ENCODE measurements at regions not wholly inside any gene's neighbourhood (a gene's known extent, or its start where the extent isn't known, plus 50 kb on each side); places are given as distances from the start of the nearest gene placed in this dataset.

DNA sequence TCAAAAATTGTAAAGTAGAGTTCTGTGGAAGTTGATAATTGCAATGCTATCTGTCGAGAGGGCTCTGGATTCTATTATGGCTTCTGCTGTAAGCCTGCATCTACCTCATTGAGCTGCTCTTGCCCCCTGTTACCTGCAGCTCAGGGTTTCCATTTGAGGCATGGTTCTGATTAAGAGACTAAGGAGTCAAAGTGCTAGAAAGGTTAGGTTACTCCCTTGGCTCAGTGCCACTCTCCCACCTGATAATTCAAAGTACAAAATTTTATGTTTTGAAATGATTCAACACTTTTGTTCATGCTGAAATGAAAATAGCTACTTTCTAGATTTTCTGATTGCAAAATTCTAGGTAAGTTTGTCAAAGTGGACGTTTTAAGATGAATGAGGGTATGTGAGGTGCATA, 220.5 kb upstream of the SATB1 start:
- TF ChIP-seq CTCF (IDR thresholded peaks at IDR 0.05; ENCODE audit: low read depth, low read length, missing input control) (no peak), EGR1 (IDR thresholded peaks at IDR 0.05; ENCODE audit: low read depth in 2 of 2) (no peak), JUND (IDR thresholded peaks at IDR 0.05) (no peak), FOXA1 (IDR thresholded peaks at IDR 0.05) (no peak), TAF1 (conservative IDR thresholded peaks at IDR 0.05) (no peak), YY1 (IDR thresholded peaks at IDR 0.05) (no peak), SP1 (IDR thresholded peaks at IDR 0.05) (no peak), RAD21 (IDR thresholded peaks at IDR 0.05) (no peak)
- TF ChIP-seq, protein P1, sequence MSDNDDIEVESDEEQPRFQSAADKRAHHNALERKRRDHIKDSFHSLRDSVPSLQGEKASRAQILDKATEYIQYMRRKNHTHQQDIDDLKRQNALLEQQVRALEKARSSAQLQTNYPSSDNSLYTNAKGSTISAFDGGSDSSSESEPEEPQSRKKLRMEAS (IDR thresholded peaks at IDR 0.05), result no peak
- TF ChIP-seq, protein P2, sequence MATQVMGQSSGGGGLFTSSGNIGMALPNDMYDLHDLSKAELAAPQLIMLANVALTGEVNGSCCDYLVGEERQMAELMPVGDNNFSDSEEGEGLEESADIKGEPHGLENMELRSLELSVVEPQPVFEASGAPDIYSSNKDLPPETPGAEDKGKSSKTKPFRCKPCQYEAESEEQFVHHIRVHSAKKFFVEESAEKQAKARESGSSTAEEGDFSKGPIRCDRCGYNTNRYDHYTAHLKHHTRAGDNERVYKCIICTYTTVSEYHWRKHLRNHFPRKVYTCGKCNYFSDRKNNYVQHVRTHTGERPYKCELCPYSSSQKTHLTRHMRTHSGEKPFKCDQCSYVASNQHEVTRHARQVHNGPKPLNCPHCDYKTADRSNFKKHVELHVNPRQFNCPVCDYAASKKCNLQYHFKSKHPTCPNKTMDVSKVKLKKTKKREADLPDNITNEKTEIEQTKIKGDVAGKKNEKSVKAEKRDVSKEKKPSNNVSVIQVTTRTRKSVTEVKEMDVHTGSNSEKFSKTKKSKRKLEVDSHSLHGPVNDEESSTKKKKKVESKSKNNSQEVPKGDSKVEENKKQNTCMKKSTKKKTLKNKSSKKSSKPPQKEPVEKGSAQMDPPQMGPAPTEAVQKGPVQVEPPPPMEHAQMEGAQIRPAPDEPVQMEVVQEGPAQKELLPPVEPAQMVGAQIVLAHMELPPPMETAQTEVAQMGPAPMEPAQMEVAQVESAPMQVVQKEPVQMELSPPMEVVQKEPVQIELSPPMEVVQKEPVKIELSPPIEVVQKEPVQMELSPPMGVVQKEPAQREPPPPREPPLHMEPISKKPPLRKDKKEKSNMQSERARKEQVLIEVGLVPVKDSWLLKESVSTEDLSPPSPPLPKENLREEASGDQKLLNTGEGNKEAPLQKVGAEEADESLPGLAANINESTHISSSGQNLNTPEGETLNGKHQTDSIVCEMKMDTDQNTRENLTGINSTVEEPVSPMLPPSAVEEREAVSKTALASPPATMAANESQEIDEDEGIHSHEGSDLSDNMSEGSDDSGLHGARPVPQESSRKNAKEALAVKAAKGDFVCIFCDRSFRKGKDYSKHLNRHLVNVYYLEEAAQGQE (IDR thresholded peaks at IDR 0.05), result no peak
- TF ChIP-seq, protein P3, sequence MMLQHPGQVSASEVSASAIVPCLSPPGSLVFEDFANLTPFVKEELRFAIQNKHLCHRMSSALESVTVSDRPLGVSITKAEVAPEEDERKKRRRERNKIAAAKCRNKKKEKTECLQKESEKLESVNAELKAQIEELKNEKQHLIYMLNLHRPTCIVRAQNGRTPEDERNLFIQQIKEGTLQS (IDR thresholded peaks at IDR 0.05), result no peak

Measured in liver (tissue), 3 donors.